Activated naive CD8-positive, alpha-beta T cell (primary cell): ENCODE measurements at regions not wholly inside any gene's neighbourhood (a gene's known extent, or its start where the extent isn't known, plus 50 kb on each side); places are given as distances from the start of the nearest gene placed in this dataset.

Experiments used
- H3K27ac Mint-ChIP-seq: one replicate; pipeline ENCODE4 v1.8.0; 2021; ENCODE audit warnings: mixed read lengths
- H3K27me3 Mint-ChIP-seq: one replicate; pipeline ENCODE4 v1.8.0; 2021; ENCODE audit warnings: mixed read lengths
- H3K36me3 Mint-ChIP-seq: one replicate; pipeline ENCODE4 v1.8.0; 2021; ENCODE audit warnings: mixed read lengths
- H3K4me1 Mint-ChIP-seq: one replicate; pipeline ENCODE4 v1.8.0; 2021; ENCODE audit warnings: low read depth, mixed read lengths
- H3K4me3 Mint-ChIP-seq: one replicate; pipeline ENCODE4 v1.8.0; 2021; ENCODE audit warnings: mild to moderate bottlenecking, mixed read lengths
- H3K9me3 Mint-ChIP-seq: one replicate; pipeline ENCODE4 v1.8.0; 2021; ENCODE audit warnings: low read depth, mixed read lengths

DNA sequence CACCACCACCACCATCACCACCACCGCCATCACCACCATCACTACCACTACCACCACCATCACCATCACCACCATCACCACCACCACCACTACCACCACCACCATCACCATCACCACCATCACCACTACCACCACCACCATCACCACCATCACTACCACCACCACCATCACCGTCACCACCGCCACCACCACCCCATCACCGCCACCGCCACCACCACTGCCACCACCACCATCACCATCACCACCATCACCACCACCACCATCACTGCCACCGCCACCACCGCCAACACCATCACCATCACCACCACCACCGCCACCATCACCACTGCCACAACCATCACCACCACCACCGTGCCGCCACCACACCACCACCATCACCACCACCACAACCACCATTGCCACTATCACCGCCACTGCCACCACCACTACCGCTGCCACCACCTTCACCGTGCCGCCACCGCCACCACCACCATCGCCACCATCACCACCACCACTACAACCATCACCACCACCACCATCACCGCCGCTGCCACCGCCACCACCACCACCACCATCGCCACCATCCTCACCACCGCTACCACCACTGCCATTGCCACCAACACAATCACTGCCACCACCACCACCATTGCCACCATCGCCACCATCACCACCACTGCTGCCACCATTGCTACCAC is 1511.3 kb upstream of the AGA start:
- no peak overlapping the region for H3K4me3 Mint-ChIP-seq

DNA sequence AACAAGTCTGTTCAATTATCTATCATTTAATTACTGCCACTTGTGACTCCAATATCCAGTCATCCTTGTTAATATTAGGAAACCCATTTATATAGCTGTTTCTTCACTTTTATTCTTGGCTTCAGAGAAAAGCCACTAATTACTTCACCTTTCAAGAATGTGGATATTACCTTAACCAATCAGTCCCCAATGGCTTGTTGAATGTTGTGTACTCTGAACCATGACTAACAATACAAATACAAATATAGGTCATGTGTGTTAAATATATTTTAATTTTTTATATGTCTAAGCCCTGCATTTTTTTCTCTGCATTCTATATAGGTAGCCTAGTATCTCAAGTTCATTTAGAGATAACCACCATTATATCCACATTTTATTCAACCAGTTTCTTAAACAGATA is 1513.4 kb upstream of the AGA start:
- H3K9me3 Mint-ChIP-seq, result peaks cover 3% of the 10 kb centered on the region

More for the DNA sequence above, 1511.3 kb upstream of the AGA start:
- Mint-ChIP-seq H3K27me3 (no peaks in the 10 kb centered on the region), H3K9me3 (peaks cover under 1% of the 10 kb centered on the region), H3K36me3 (no peaks in the 10 kb centered on the region), H3K27ac (no peak overlapping the region), H3K4me1 (no peaks in the 10 kb centered on the region)

DNA sequence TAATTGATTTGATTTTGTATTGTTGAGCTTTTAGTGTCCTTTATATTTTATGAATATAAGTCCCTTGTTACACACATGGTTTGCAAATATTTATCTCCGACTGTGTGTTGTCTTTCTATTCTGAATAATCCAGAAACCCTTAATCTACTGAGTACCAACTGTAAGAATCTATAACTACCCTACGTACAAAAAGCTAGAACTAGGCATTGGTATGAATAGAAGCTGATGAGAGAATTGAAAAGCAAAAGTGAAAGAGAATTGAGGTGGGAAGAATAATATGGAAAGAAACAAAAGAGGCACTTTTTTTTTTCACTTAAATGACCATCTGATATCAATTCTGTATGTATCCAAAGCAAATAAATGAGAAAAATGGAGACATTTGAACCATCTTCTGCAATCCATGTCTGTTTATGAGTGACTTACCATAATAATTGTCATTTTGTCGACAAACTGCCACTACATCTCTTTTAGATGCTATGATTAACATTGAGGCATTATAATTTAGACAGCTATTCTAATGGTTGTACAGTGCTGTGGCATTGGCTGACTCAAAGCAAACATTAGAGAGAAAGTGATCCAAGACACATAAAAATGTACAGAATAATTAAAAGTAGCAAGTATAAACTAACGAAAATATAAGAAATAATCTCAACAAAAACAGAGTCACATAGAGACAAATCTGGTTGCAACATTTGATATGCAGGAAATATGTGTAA is 1516.6 kb upstream of the AGA start:
- Mint-ChIP-seq H3K27me3 (no peaks in the 10 kb centered on the region), H3K36me3 (no peaks in the 10 kb centered on the region), H3K9me3 (peaks cover 6% of the 10 kb centered on the region), H3K27ac (no peak overlapping the region), H3K4me1 (no peaks in the 10 kb centered on the region), H3K4me3 (no peak overlapping the region)

More for the DNA sequence above, 1513.4 kb upstream of the AGA start:
- Mint-ChIP-seq H3K27ac (no peak overlapping the region), H3K4me1 (no peaks in the 10 kb centered on the region), H3K36me3 (no peaks in the 10 kb centered on the region), H3K4me3 (no peak overlapping the region), H3K27me3 (no peaks in the 10 kb centered on the region)

DNA sequence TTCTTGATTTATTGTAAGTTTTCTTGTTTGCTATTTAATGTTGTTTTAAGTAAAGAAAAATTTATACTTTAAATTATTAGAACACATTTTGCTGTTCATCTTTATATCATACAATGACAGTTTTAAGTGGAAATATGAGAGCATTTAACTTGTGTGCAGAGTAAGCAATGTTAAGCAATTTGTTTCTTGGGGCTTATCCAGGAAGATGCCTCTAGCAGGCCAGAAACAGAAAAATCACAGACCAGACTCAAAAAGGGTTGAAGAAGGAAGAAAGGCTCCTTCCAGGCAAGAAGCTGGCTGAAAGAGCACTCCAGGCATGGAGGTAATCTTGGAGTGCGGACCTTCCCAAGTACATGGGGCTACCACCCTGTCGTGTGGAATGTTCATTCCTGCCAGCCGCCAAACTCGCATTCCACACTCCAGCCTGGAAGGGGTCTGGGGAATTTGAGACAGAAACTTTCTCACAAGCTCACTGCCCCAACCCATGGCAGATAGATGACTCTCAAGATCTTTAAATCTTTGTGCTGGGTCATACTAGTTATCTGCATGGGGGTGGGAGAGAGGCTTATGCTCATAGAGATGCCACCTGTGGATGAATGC is 1521.3 kb upstream of the AGA start:
- Mint-ChIP-seq H3K4me1 (no peaks in the 10 kb centered on the region), H3K27ac (no peak overlapping the region), H3K4me3 (no peak overlapping the region), H3K27me3 (no peaks in the 10 kb centered on the region), H3K9me3 (peaks cover 6% of the 10 kb centered on the region), H3K36me3 (no peaks in the 10 kb centered on the region)

DNA sequence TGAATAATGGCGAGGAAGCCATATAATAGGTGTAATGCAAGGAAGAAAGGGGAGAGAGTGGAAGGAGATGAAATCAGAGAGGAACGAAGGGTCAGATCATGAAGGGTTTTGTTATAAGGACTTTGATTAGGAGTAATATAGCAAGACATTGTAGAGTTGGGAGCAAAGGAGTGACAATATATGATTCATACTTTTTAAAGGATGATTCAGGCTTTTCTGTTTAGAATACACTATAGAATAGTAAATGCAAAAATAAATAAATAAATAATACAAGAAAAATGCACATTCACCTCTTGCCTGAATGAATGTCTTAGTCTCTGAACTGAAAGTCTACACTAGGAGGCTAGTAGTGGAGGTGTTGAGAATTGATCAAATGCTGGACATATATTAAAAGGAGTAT is 1524.4 kb upstream of the AGA start:
- Mint-ChIP-seq H3K27me3 (no peaks in the 10 kb centered on the region), H3K4me3 (no peak overlapping the region), H3K27ac (no peak overlapping the region), H3K36me3 (no peaks in the 10 kb centered on the region), H3K9me3 (peaks cover 6% of the 10 kb centered on the region), H3K4me1 (no peaks in the 10 kb centered on the region)

DNA sequence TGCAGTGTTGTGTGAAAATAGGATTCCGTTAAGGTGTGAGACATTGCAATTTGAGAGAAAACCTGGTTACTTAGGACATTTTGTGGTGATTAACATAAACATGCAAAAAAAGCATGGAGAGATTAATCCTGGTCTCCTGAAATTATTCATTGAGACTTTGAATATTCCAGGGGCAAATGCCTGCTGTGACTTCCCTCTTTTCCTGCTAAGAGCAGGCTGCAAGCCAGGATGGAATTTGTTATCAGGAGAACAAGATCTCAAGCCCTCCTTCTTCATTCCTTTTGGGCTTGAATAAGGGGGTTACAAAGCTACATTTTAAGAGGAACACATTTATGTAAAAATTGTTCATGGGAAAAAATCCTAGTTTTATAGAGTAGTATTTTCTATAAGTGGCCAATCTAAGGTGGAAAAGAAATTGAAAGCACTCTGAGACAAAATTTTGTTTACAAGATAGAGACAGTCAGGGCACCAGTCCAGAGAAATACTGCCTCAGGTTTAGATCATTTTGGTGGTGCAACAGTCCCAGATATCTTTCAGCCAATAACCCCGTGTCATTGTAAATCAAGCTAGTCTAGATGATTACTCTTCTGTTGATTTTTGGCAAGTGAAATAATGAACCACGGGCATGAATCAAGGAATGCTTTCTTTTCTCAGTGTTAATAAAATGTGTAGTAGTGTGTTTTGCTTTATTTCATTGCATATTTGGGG is 1528.3 kb upstream of the AGA start:
- Mint-ChIP-seq H3K36me3 (no peaks in the 10 kb centered on the region), H3K4me1 (no peaks in the 10 kb centered on the region), H3K27me3 (no peaks in the 10 kb centered on the region), H3K27ac (no peak overlapping the region), H3K9me3 (peaks cover 4% of the 10 kb centered on the region), H3K4me3 (no peak overlapping the region)

DNA sequence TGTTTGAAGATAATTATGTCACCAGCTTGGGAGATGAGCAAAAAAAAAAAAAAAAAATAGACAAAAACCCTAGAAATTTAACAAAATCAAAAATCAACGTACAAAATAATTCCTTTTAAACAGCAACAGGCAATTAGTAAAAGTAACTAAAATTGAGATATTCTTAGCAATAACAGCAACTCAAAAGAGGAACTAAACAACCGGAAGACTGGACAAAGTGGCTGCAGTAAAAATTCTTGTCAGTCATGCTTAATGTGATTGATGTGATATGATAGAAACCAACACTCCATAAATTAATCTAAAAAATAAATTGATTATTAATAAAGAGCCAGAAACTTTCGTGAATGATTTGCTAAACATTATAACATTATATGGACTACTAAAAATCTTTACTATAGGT is 1534.6 kb upstream of the AGA start:
- no peaks in the 10 kb centered on the region for H3K4me1 Mint-ChIP-seq

DNA sequence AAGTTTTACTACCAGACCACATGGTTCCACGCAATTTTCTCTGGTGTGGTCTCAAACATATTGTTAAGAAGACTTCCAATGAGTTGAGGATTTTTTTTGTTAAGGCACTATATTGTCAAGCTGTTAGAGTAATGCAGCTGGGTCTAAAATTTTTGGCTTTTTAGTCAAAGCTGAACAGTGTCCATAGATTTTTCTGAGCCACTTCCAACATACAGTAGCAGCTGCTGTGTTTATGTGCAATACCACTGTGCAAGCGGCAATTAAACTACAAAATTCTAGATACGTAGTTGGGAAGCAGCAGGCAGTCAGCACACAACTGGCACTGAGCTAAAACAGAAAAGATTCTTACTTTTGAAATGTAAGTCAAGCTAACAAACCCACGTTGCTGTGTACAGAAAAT is 1551.1 kb upstream of the AGA start:
- Mint-ChIP-seq H3K4me1 (no peaks in the 10 kb centered on the region), H3K9me3 (no peaks in the 10 kb centered on the region), H3K27ac (no peak overlapping the region), H3K27me3 (no peaks in the 10 kb centered on the region), H3K36me3 (no peaks in the 10 kb centered on the region), H3K4me3 (no peak overlapping the region)

More for the DNA sequence above, 1534.6 kb upstream of the AGA start:
- Mint-ChIP-seq H3K27me3 (no peaks in the 10 kb centered on the region), H3K27ac (no peak overlapping the region), H3K4me3 (no peak overlapping the region), H3K9me3 (no peaks in the 10 kb centered on the region), H3K36me3 (no peaks in the 10 kb centered on the region)

DNA sequence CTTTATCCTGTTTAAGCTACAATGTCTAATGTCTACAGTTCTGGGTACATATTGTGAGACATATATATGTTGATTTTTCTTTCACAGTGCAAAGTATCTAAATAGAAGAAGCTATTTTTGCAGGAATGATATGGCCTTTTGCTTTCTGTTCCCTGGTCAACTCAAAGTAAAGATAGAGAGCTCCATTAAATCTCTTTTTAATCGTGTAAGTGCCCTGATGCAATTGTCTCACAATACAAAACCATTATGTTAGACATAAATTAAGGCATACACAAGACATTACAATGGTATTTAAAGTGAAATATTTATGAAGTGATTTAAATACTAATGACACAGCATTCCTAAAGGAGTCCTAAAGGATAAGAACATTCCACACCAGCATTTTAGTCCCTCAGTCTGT is 1559.7 kb upstream of the AGA start:
- Mint-ChIP-seq H3K27ac (no peak overlapping the region), H3K9me3 (no peaks in the 10 kb centered on the region), H3K4me3 (no peak overlapping the region), H3K36me3 (no peaks in the 10 kb centered on the region), H3K27me3 (no peaks in the 10 kb centered on the region), H3K4me1 (no peaks in the 10 kb centered on the region)

DNA sequence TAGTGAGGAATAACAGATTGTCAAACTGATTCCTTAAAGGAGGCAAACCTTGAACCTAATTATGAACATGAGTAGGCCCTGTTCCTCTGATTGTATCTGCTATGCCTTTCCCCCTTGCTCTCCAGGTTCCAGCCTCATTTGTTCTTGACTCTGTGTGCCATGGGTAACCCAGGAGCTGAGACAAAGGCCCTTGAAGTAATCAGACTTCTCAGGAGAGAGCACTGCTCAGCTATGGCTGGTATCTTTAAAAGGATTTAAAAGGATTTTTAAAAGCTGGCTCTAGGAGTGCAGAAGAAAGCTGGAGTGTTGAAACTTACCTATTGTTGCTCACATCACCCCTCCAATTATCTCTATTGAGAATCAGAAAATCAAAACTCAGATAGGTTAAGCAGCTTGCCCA is 1565.5 kb upstream of the AGA start:
- H3K4me1 Mint-ChIP-seq, result no peaks in the 10 kb centered on the region
- H3K36me3 Mint-ChIP-seq, result no peaks in the 10 kb centered on the region
- H3K9me3 Mint-ChIP-seq, result peaks cover 3% of the 10 kb centered on the region
- no peak overlapping the region for H3K4me3 Mint-ChIP-seq
- H3K27ac Mint-ChIP-seq, result no peak overlapping the region
- no peaks in the 10 kb centered on the region for H3K27me3 Mint-ChIP-seq

DNA sequence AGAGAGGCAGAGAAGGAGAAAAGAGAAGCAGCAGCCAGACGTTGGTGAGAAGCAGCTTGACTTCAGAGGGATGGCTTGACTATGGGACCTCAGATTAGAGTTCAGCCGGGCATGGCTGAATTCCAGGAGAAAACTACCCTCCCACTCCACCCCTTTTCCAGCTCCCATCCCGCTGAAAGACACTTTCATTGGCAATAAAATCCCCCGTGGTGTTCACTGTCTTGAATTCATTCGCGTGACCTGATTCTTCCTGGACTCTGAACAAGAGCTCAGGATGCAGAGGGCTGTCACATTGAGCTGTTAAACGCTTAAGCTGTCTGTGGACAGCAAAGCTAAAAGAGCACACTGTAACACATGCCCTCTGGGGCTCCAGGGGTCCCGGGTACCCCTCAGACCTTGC is 1575.3 kb upstream of the AGA start:
- Mint-ChIP-seq H3K27ac (no peak overlapping the region), H3K36me3 (no peaks in the 10 kb centered on the region), H3K9me3 (peaks cover 11% of the 10 kb centered on the region), H3K27me3 (no peaks in the 10 kb centered on the region), H3K4me1 (no peaks in the 10 kb centered on the region), H3K4me3 (no peak overlapping the region)

DNA sequence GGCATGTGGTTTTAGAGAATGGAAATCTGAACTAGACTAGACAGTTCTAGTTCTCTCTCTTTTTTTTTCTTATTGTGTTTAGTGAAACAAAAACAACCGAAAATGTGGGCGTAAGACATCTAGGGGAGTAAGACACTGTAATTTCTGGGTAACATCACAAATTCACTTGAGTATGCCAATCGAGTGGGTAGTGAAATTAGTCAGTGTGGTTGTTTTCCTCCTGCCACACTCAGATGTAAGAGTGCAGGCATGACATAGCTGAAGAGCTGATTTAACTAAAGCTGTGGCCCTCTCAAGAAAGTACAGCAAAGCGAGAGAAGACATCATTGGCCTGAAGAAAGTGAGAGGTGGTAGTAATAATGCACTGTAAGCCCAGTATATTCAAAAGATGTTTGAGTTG is 1585.3 kb upstream of the AGA start:
- Mint-ChIP-seq H3K27ac (no peak overlapping the region), H3K36me3 (no peaks in the 10 kb centered on the region), H3K9me3 (peaks cover 4% of the 10 kb centered on the region), H3K4me1 (no peaks in the 10 kb centered on the region), H3K27me3 (no peaks in the 10 kb centered on the region), H3K4me3 (no peak overlapping the region)

DNA sequence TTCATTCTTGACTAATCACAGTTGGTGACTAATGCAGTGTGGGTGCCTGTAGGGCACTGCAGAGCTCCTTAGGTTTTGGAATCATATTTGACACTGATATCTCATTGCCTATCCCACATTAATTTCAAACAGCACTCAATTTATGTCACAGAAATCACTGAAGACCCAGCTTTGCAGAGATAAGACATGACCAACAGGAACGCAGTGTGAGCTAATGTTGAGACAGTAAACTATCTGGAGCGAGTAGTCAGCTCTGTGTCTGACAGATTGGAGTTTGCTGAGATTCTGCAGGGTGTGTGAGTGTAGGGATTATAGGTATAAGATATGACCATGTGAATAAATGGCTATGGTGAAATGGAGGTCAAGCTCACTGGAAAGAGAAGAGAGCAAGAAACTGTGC is 1586.1 kb upstream of the AGA start:
- Mint-ChIP-seq H3K4me3 (no peak overlapping the region), H3K36me3 (no peaks in the 10 kb centered on the region)

DNA sequence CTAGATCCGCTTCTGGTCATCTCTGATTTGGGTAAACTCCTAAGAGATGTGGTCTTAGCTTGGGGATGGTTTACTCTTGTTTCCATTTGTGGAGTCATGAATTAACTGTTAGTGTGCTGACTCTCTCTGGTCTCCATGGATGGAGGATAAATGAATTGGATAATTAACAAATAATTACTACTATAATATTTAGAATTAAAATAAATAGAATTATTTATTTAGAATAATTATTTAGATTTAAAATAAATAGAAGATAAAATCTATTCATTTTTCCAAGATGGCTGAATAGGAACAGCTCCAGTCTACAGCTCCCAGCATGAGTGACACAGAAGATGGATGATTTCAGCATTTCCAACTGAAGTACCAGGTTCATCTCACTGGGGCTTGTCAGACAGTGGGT is 1587.4 kb upstream of the AGA start:
- H3K9me3 Mint-ChIP-seq, result peaks cover 8% of the 10 kb centered on the region
- no peaks in the 10 kb centered on the region for H3K4me1 Mint-ChIP-seq
- H3K27ac Mint-ChIP-seq, result no peak overlapping the region
- no peaks in the 10 kb centered on the region for H3K36me3 Mint-ChIP-seq
- no peaks in the 10 kb centered on the region for H3K27me3 Mint-ChIP-seq
- H3K4me3 Mint-ChIP-seq, result no peak overlapping the region

More for the DNA sequence above, 1586.1 kb upstream of the AGA start:
- peaks cover 8% of the 10 kb centered on the region for H3K9me3 Mint-ChIP-seq
- H3K4me1 Mint-ChIP-seq, result no peaks in the 10 kb centered on the region
- H3K27ac Mint-ChIP-seq, result no peak overlapping the region
- H3K27me3 Mint-ChIP-seq, result no peaks in the 10 kb centered on the region

DNA sequence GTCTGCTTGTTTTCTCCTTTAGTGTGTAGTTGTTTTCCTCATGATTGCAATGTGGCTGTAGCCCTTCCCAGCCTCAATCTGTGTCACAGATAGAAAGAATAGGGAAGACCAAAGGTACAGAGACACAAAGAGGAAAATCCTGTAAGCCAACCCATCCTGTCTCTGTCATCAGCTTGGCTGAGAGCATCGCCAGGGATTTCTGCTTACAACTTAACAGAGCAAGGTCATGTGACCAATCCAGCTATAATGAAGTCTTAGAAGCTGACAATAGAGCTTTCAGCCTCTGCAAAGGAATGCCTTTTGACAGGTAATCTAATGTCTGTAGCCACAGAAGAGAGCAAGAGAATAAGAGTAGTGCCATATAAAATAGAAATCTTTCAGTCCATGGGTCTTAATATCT is 1598.0 kb upstream of the AGA start:
- Mint-ChIP-seq H3K4me1 (no peaks in the 10 kb centered on the region), H3K36me3 (no peaks in the 10 kb centered on the region), H3K9me3 (peaks cover 10% of the 10 kb centered on the region), H3K27me3 (no peaks in the 10 kb centered on the region), H3K27ac (no peak overlapping the region), H3K4me3 (no peak overlapping the region)
